ENCODE measurements at regions not wholly inside any gene's neighbourhood (a gene's known extent, or its start where the extent isn't known, plus 50 kb on each side); places are given as distances from the start of the nearest gene placed in this dataset.

- DNase-seq: no peak
- no peaks in the 10 kb centered on the region for H3K36me3 ChIP-seq (replicated peaks in 1 of 2)
- intact Hi-C loops (cut with DNase I): no loop called here
- WGBS, 4 donors: 42 to 69% (median 64%) methylated on average over 3 of the region's 3 CpGs
- no peak overlapping the region for H3K27ac ChIP-seq
- peaks cover 5% of the 10 kb centered on the region for H3K27me3 ChIP-seq
- no peaks in the 10 kb centered on the region for H3K4me1 ChIP-seq (replicated peaks in 1 of 2)
- no peak overlapping the region for H3K4me3 ChIP-seq
- no peak for TF ChIP-seq POLR2A (IDR thresholded peaks at IDR 0.05)
- TF ChIP-seq CTCF (IDR thresholded peaks at IDR 0.05): no peak
- no peaks in the 10 kb centered on the region for H3K9me3 ChIP-seq (replicated peaks in 1 of 3)
These were observed 299.4 kb downstream of the UTP18 start for GRCh38 chr17:51559778-51560177.

- intact Hi-C loops (cut with DNase I): no loop called here
- no peak for DNase-seq
- peaks cover 5% of the 10 kb centered on the region for H3K27me3 ChIP-seq
These were observed 300.1 kb downstream of the UTP18 start for GRCh38 chr17:51560398-51560797.

GRCh38 chr17:51563961-51564360 is 303.6 kb downstream of the UTP18 start:
- WGBS, 4 donors: 71 to 78% (median 73%) methylated on average over 3 of the region's 3 CpGs
- no peak for DNase-seq
- Histone ChIP-seq H3K27ac (no peak overlapping the region), H3K4me3 (no peak overlapping the region), H3K27me3 (peaks cover 5% of the 10 kb centered on the region), H3K9me3 (replicated peaks in 1 of 3) (no peaks in the 10 kb centered on the region), H3K4me1 (replicated peaks in 1 of 2) (no peaks in the 10 kb centered on the region), H3K36me3 (replicated peaks in 1 of 2) (no peaks in the 10 kb centered on the region)
- intact Hi-C loops (cut with DNase I): no loop called here
- no peak for TF ChIP-seq CTCF (IDR thresholded peaks at IDR 0.05)
- no peak for TF ChIP-seq POLR2A (IDR thresholded peaks at IDR 0.05)

More at GRCh38 chr17:51560398-51560797, 300.1 kb downstream of the UTP18 start:
- Histone ChIP-seq H3K4me1 (replicated peaks in 1 of 2) (no peaks in the 10 kb centered on the region), H3K27ac (no peak overlapping the region), H3K36me3 (replicated peaks in 1 of 2) (no peaks in the 10 kb centered on the region), H3K9me3 (replicated peaks in 1 of 3) (no peaks in the 10 kb centered on the region), H3K4me3 (no peak overlapping the region)
- no peak for TF ChIP-seq CTCF (IDR thresholded peaks at IDR 0.05)
- no peak for TF ChIP-seq POLR2A (IDR thresholded peaks at IDR 0.05)

GRCh38 chr17:51572115-51572514 is 311.8 kb downstream of the UTP18 start:
- H3K9me3 ChIP-seq (replicated peaks in 1 of 3): no peaks in the 10 kb centered on the region
- DNase-seq: no peak
- no peak overlapping the region for H3K4me3 ChIP-seq
- H3K27ac ChIP-seq: no peak overlapping the region
- no peaks in the 10 kb centered on the region for H3K27me3 ChIP-seq
- no peaks in the 10 kb centered on the region for H3K4me1 ChIP-seq (replicated peaks in 1 of 2)
- intact Hi-C loops (cut with DNase I): no loop called here
- TF ChIP-seq POLR2A (IDR thresholded peaks at IDR 0.05): no peak
- TF ChIP-seq CTCF (IDR thresholded peaks at IDR 0.05): no peak
- H3K36me3 ChIP-seq (replicated peaks in 1 of 2): no peaks in the 10 kb centered on the region

Data from adrenal gland (tissue), 9 donors.